ENCODE measurements at regions not wholly inside any gene's neighbourhood (a gene's known extent, or its start where the extent isn't known, plus 50 kb on each side); places are given as distances from the start of the nearest gene placed in this dataset.

GRCh38 chr16:79404571-79404970 is 196.0 kb downstream of the MAF start:
- DNase-seq (ENCODE audit: extremely low spot score), result no peak
- CTCF ChIA-PET, result no interaction called here
- TF ChIP-seq CTCF (IDR thresholded peaks at IDR 0.05; ENCODE audit: control extremely low read depth, extremely low read depth, low read depth, missing control alignments), result no peak
- POLR2A ChIA-PET, result no interaction called here

GRCh38 chr16:79403534-79403933 is 197.0 kb downstream of the MAF start:
- no peak for TF ChIP-seq CTCF (IDR thresholded peaks at IDR 0.05; ENCODE audit: control extremely low read depth, extremely low read depth, low read depth, missing control alignments)
- ChIA-PET CTCF (no interaction called here), POLR2A (no interaction called here)

GRCh38 chr16:79402920-79403319 is 197.6 kb downstream of the MAF start:
- ChIA-PET CTCF (no interaction called here), POLR2A (no interaction called here)
- DNase-seq (ENCODE audit: extremely low spot score), result no peak
- no peak for TF ChIP-seq CTCF (IDR thresholded peaks at IDR 0.05; ENCODE audit: control extremely low read depth, extremely low read depth, low read depth, missing control alignments)

More at GRCh38 chr16:79403534-79403933, 197.0 kb downstream of the MAF start:
- no peak for DNase-seq (ENCODE audit: extremely low spot score)

- no peak for DNase-seq (ENCODE audit: extremely low spot score)
- ChIA-PET CTCF (no interaction called here), POLR2A (no interaction called here)
- no peak for TF ChIP-seq CTCF (IDR thresholded peaks at IDR 0.05; ENCODE audit: control extremely low read depth, extremely low read depth, low read depth, missing control alignments)
Measured at GRCh38 chr16:79402356-79402755, 198.2 kb downstream of the MAF start.

- ChIA-PET POLR2A (no interaction called here), CTCF (no interaction called here)
- TF ChIP-seq CTCF (IDR thresholded peaks at IDR 0.05; ENCODE audit: control extremely low read depth, extremely low read depth, low read depth, missing control alignments), result no peak
- no peak for DNase-seq (ENCODE audit: extremely low spot score)
Measured at GRCh38 chr16:79401782-79402181, 198.8 kb downstream of the MAF start.

- ChIA-PET CTCF (no interaction called here), POLR2A (no interaction called here)
- DNase-seq (ENCODE audit: extremely low spot score), result no peak
- TF ChIP-seq CTCF (IDR thresholded peaks at IDR 0.05; ENCODE audit: control extremely low read depth, extremely low read depth, low read depth, missing control alignments), result no peak
Measured at GRCh38 chr16:79401157-79401556, 199.4 kb downstream of the MAF start.
